HL-60 (cell line): ENCODE measurements at regions not wholly inside any gene's neighbourhood (a gene's known extent, or its start where the extent isn't known, plus 50 kb on each side); places are given as distances from the start of the nearest gene placed in this dataset.

Experiments
- DNase-seq, 2 experiments: peaks; one replicate each; pipeline ENCODE4 v3.0.0-alpha.2; 2010 to 2020; ENCODE audit warnings: low read depth in 1 of 2, low spot score in 1 of 2
- H3K27ac ChIP-seq: fragments of 250-450 bp; sonication (Bioruptor Pico); replicated peaks from 2 replicates; pipeline ENCODE4 v1.5.1; 2020; ENCODE audit warnings: mild to moderate bottlenecking, moderate library complexity
- H3K27me3 ChIP-seq: fragments of 250-450 bp; sonication (Bioruptor Pico); 2 replicates; pipeline ENCODE4 v1.5.1; 2021; ENCODE audit warnings: mild to moderate bottlenecking, moderate library complexity; ENCODE audit not compliant: insufficient read depth, poor library complexity, severe bottlenecking
- H3K4me3 ChIP-seq: replicated peaks from 2 replicates; pipeline ENCODE4 v1.5.1; 2011; ENCODE audit warnings: mild to moderate bottlenecking, control low read depth, low read length; ENCODE audit not compliant: insufficient read depth
- GABPA ChIP-seq: IDR thresholded peaks from 2 replicates; pipeline ENCODE4 v1.6.1; 2012; ENCODE audit warnings: low read depth
- POLR2AphosphoS5 ChIP-seq: IDR thresholded peaks from 2 replicates; pipeline ENCODE4 v1.6.1; 2012; ENCODE audit warnings: low read depth
- REST ChIP-seq: IDR thresholded peaks from 2 replicates; pipeline ENCODE4 v1.6.1; 2012; ENCODE audit warnings: low read depth; ENCODE audit not compliant: insufficient replicate concordance
- SPI1 ChIP-seq: IDR thresholded peaks from 2 replicates; pipeline ENCODE4 v1.6.1; 2012; ENCODE audit warnings: low read depth, mild to moderate bottlenecking, borderline replicate concordance
- TF ChIP-seq, protein P1 (sequence below): IDR thresholded peaks from one replicate; pipeline ENCODE4 v1.5.1; 2011; ENCODE audit warnings: low read length, control low read depth, inconsistent platforms; ENCODE audit not compliant: insufficient read depth

- H3K4me3 ChIP-seq: no peak overlapping the region
- H3K27ac ChIP-seq: no peak overlapping the region
- DNase-seq: no peak
- no peaks in the 10 kb centered on the region for H3K27me3 ChIP-seq
- TF ChIP-seq REST (no peak), POLR2AphosphoS5 (no peak), GABPA (no peak), SPI1 (no peak)
- TF ChIP-seq, protein P1, sequence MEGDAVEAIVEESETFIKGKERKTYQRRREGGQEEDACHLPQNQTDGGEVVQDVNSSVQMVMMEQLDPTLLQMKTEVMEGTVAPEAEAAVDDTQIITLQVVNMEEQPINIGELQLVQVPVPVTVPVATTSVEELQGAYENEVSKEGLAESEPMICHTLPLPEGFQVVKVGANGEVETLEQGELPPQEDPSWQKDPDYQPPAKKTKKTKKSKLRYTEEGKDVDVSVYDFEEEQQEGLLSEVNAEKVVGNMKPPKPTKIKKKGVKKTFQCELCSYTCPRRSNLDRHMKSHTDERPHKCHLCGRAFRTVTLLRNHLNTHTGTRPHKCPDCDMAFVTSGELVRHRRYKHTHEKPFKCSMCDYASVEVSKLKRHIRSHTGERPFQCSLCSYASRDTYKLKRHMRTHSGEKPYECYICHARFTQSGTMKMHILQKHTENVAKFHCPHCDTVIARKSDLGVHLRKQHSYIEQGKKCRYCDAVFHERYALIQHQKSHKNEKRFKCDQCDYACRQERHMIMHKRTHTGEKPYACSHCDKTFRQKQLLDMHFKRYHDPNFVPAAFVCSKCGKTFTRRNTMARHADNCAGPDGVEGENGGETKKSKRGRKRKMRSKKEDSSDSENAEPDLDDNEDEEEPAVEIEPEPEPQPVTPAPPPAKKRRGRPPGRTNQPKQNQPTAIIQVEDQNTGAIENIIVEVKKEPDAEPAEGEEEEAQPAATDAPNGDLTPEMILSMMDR: no peak
Measured at GRCh38 chr5:9869616-9870288, 239.6 kb upstream of the TAS2R1 start.

DNA sequence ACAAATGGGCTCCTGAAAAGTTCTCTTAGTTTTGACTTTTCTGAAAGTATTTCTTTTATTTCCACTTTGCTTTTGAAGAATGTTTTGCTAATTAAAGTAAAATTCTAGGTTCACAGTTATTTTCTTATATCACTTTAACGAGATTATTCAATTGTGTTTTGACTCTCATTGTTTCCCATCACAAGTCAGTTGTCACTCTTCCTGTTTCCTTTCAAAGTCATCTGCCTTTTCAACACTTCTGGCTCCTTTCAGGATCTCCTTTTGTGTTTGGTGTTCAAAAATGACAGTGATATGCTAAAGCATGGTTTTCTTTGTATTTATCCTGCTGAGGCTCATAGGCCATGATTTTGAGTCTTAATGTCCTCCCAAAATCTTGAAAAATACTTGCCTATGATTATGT, 235.4 kb upstream of the TAS2R1 start:
- Histone ChIP-seq H3K27me3 (no peaks in the 10 kb centered on the region), H3K27ac (no peak overlapping the region), H3K4me3 (no peak overlapping the region)
- DNase-seq: no peak
- no peak for TF ChIP-seq GABPA
- TF ChIP-seq SPI1: no peak
- TF ChIP-seq REST: no peak
- no peak for TF ChIP-seq POLR2AphosphoS5

DNA sequence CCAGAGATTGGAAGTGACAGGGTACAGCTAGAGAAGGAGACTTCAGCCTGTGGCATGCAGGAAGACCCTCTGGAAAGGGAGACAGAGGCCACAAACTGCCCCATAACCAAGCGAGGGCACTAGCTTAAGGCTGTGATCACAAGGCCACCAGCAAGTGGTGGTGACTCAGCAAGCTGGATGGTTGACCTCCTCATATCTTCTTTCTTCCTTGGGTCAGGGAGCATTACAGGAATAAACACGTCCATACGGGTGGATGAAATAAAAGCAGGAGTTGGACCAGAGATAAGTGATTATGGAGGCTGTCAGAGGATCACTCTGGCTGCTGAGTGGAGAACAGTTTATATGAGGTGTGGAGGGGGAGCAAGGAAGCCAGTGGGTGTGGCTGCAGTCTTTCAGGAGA, 234.6 kb upstream of the TAS2R1 start:
- H3K27ac ChIP-seq: no peak overlapping the region
- H3K4me3 ChIP-seq: no peak overlapping the region
- no peak for DNase-seq
- no peaks in the 10 kb centered on the region for H3K27me3 ChIP-seq
- no peak for TF ChIP-seq POLR2AphosphoS5
- no peak for TF ChIP-seq SPI1
- TF ChIP-seq REST: no peak
- TF ChIP-seq GABPA: no peak
- TF ChIP-seq, protein P1: no peak

DNA sequence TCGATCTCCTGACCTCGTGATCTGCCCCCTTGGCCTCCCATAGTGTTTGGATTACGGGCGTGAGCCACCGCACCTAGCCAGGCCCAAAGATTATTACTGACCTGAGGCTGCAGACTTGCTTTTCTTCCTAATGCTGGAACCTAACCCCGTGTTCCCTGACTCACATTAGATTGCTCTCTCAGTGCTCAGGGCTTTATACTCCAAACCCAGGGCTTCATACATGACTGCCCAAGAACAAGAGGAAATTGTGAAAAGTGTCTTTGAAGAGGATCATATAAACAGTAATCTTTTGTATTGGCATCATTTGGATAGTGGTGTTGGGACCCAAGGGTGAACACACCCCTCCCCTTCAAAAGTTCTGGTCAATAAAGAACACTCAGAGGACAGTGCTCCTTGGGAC, 233.3 kb upstream of the TAS2R1 start:
- Histone ChIP-seq H3K27me3 (no peaks in the 10 kb centered on the region), H3K4me3 (no peak overlapping the region), H3K27ac (no peak overlapping the region)
- no peak for DNase-seq
- TF ChIP-seq REST (no peak), POLR2AphosphoS5 (no peak), SPI1 (no peak), GABPA (no peak)
- TF ChIP-seq, protein P1: no peak
